Suprapubic skin (tissue), 4 donors: ENCODE measurements at regions not wholly inside any gene's neighbourhood (a gene's known extent, or its start where the extent isn't known, plus 50 kb on each side); places are given as distances from the start of the nearest gene placed in this dataset.

Source experiments
- EP300 ChIP-seq: sonication (generic); formaldehyde crosslinking; IDR thresholded peaks from one replicate; pipeline ENCODE4 v1.6.1; 2017; ENCODE audit warnings: antibody characterized with exemption
- POLR2A ChIP-seq, 2 donors: fragments of 450-650 bp; IDR thresholded peaks; one replicate each; pipeline ENCODE4 v1.6.1; 2017; ENCODE audit warnings: antibody characterized with exemption in 2 of 2, mild to moderate bottlenecking in 2 of 2, moderate library complexity in 2 of 2
- POLR2AphosphoS5 ChIP-seq, 3 donors: sonication (generic); formaldehyde crosslinking; IDR thresholded peaks; one replicate each; pipeline ENCODE4 v1.6.1; 2017; ENCODE audit warnings: antibody characterized with exemption in 3 of 3
- TF ChIP-seq, protein P1 (sequence below), 2 donors: fragments of 200-600 bp in 1 of 2; fragments of 450-650 bp in 1 of 2; sonication (generic) in 1 of 2; IDR thresholded peaks; one replicate each; pipeline ENCODE4 v1.5.1; 2016 to 2019; ENCODE audit warnings: antibody characterized with exemption in 2 of 2, mild to moderate bottlenecking in 1 of 2, moderate library complexity in 1 of 2

DNA sequence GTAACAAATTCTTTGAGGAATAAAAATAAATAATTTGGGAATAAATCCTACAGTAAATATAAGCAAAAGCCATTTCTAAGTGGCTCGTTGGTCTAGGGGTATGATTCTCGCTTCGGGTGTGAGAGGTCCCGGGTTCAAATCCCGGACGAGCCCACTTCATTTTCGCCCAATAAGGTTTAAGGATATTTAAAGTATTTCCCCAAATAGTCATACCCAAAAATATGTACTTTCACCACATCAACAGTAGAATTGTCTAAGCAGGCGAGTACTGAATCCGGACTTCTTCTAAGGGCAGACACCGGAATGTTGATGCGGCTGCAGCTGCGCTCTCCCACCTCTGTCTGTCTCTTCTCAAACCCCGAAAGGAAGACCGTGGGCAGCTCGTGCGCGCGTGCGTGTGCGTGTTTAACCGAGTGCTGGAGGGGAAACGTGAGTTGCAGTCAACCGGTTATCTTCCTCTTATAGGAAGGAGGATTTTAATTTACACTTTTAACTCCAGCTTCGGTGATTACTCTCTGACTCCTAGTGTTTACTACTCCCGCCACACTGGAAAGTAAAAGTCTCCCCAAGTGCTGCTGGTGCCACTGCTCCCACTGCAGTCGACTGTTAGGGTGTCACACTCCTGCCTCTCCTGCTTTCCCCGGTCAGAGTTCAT is 155.7 kb upstream of the PRSS16 start:
- TF ChIP-seq EP300, result no peak
- TF ChIP-seq, protein P1, sequence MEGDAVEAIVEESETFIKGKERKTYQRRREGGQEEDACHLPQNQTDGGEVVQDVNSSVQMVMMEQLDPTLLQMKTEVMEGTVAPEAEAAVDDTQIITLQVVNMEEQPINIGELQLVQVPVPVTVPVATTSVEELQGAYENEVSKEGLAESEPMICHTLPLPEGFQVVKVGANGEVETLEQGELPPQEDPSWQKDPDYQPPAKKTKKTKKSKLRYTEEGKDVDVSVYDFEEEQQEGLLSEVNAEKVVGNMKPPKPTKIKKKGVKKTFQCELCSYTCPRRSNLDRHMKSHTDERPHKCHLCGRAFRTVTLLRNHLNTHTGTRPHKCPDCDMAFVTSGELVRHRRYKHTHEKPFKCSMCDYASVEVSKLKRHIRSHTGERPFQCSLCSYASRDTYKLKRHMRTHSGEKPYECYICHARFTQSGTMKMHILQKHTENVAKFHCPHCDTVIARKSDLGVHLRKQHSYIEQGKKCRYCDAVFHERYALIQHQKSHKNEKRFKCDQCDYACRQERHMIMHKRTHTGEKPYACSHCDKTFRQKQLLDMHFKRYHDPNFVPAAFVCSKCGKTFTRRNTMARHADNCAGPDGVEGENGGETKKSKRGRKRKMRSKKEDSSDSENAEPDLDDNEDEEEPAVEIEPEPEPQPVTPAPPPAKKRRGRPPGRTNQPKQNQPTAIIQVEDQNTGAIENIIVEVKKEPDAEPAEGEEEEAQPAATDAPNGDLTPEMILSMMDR (IDR thresholded peaks at IDR 0.05), result no peak
- TF ChIP-seq POLR2A (IDR thresholded peaks at IDR 0.05), result no peak
- TF ChIP-seq POLR2AphosphoS5 (IDR thresholded peaks at IDR 0.05), result no peak
